Upper lobe of left lung (tissue), 6 donors: ENCODE measurements at regions not wholly inside any gene's neighbourhood (a gene's known extent, or its start where the extent isn't known, plus 50 kb on each side); places are given as distances from the start of the nearest gene placed in this dataset.
A peak's percentile ranks its signal among the peaks of the same experiment; 100 is the strongest.

Experiments
- ATAC-seq, 2 donors: fragments of 200-7000 bp; cut with Tn5 transposase; one replicate each; pipeline ENCODE4 v1.9.1; 2022; ENCODE audit warnings: mild to moderate bottlenecking in 2 of 2, moderate library complexity in 2 of 2; ENCODE audit not compliant: low FRiP score in 2 of 2
- DNase-seq, 2 donors: peaks; one replicate each; pipeline ENCODE4 v3.0.0-alpha.2; 2019 to 2020
- H3K27ac ChIP-seq, 4 donors: fragments of 200-600 bp; sonication (generic); one replicate each; pipeline ENCODE4 v1.5.1; 2016 to 2019
- H3K27me3 ChIP-seq, 4 donors: fragments of 200-600 bp; sonication (generic); one replicate each; pipeline ENCODE4 v1.5.1; 2017 to 2019
- H3K36me3 ChIP-seq, 4 donors: fragments of 200-600 bp; sonication (generic); one replicate each; pipeline ENCODE4 v1.5.1; 2016 to 2019
- H3K4me1 ChIP-seq, 4 donors: fragments of 200-600 bp; sonication (generic); one replicate each; pipeline ENCODE4 v1.5.1; 2018 to 2019
- H3K4me3 ChIP-seq, 4 donors: fragments of 200-600 bp; sonication (generic); one replicate each; pipeline ENCODE4 v1.5.1; 2017 to 2019; ENCODE audit warnings: mild to moderate bottlenecking in 2 of 4, moderate library complexity in 1 of 4
- H3K9me3 ChIP-seq, 4 donors: fragments of 200-600 bp; sonication (generic); one replicate each; pipeline ENCODE4 v1.5.1; 2018 to 2019
- CTCF ChIP-seq, 6 experiments: fragments of 450-650 bp in 4 of 6; fragments of 200-600 bp in 2 of 6; sonication (generic) in 2 of 6; IDR thresholded peaks; one replicate each; pipeline ENCODE4 v1.5.1; 2016 to 2019; ENCODE audit warnings: antibody characterized with exemption in 6 of 6
- EP300 ChIP-seq, 4 donors: sonication (generic); formaldehyde crosslinking; IDR thresholded peaks; one replicate each; pipeline ENCODE4 v1.5.1; 2017; ENCODE audit warnings: antibody characterized with exemption in 4 of 4, control low read depth in 2 of 4
- POLR2A ChIP-seq, 4 donors: fragments of 450-650 bp; IDR thresholded peaks; one replicate each; pipeline ENCODE4 v1.5.1; 2016 to 2017; ENCODE audit warnings: antibody characterized with exemption in 4 of 4, mild to moderate bottlenecking in 2 of 4
- POLR2AphosphoS5 ChIP-seq, 2 donors: sonication (generic); formaldehyde crosslinking; IDR thresholded peaks; one replicate each; pipeline ENCODE4 v1.5.1; 2017; ENCODE audit warnings: antibody characterized with exemption in 2 of 2
- WGBS, 2 donors: methylation state at CpG; one replicate each; pipeline ENCODE4 v1.1.5; 2017 to 2018; 5-methylcytosine and 5-hydroxymethylcytosine counted together
- donor health status: DM: no; HTN: no; CAD: no; lungs with moderate emphysema.
- donor health status: DM: no; HTN: yes; CAD: no; lungs with severe emphysema.

GRCh38 chr14:36429692-36430091, 90.3 kb downstream of the NKX2-1 start:
- H3K27ac ChIP-seq = peak overlapping the region in 2 of 4 donors; percentile 68 to 78
- ATAC-seq = no peak
- WGBS, 2 donors = 86 to 90% methylated on average over 2 of the region's 2 CpGs

GRCh38 chr14:36428350-36428749, 91.7 kb downstream of the NKX2-1 start:
- Histone ChIP-seq H3K4me3 (no peak overlapping the region), H3K9me3 (no peaks in the 10 kb centered on the region), H3K4me1 (no peaks in the 10 kb centered on the region), H3K27ac (no peak overlapping the region), H3K27me3 (no peaks in the 10 kb centered on the region), H3K36me3 (no peaks in the 10 kb centered on the region)
- TF ChIP-seq POLR2AphosphoS5 (IDR thresholded peaks at IDR 0.05) = no peak
- TF ChIP-seq CTCF (IDR thresholded peaks at IDR 0.05) = no peak
- no peak for TF ChIP-seq POLR2A (IDR thresholded peaks at IDR 0.05)
- TF ChIP-seq EP300 (IDR thresholded peaks at IDR 0.05) = no peak
- DNase-seq (no peak), ATAC-seq (no peak)
- 83% methylated on average over 6 of the region's 6 CpGs for WGBS, 2 donors

More at GRCh38 chr14:36429692-36430091, 90.3 kb downstream of the NKX2-1 start:
- Histone ChIP-seq H3K9me3 (no peaks in the 10 kb centered on the region), H3K4me1 (no peaks in the 10 kb centered on the region), H3K27me3 (no peaks in the 10 kb centered on the region), H3K4me3 (no peak overlapping the region), H3K36me3 (no peaks in the 10 kb centered on the region)
- TF ChIP-seq EP300 (IDR thresholded peaks at IDR 0.05) (no peak), POLR2A (IDR thresholded peaks at IDR 0.05) (no peak), POLR2AphosphoS5 (IDR thresholded peaks at IDR 0.05) (no peak), CTCF (IDR thresholded peaks at IDR 0.05) (no peak)
- no peak for DNase-seq

- WGBS, 2 donors = 72 to 85% methylated on average over 1 of the region's 1 CpG
- Histone ChIP-seq H3K27ac (no peak overlapping the region), H3K27me3 (no peaks in the 10 kb centered on the region), H3K4me1 (no peaks in the 10 kb centered on the region), H3K36me3 (no peaks in the 10 kb centered on the region), H3K4me3 (no peak overlapping the region), H3K9me3 (no peaks in the 10 kb centered on the region)
- DNase-seq (no peak), ATAC-seq (no peak)
- TF ChIP-seq POLR2A (IDR thresholded peaks at IDR 0.05) (no peak), EP300 (IDR thresholded peaks at IDR 0.05) (no peak), POLR2AphosphoS5 (IDR thresholded peaks at IDR 0.05) (no peak), CTCF (IDR thresholded peaks at IDR 0.05) (no peak)
Observed at GRCh38 chr14:36426836-36427235, 93.2 kb downstream of the NKX2-1 start.

GRCh38 chr14:36426113-36426512, 93.9 kb downstream of the NKX2-1 start:
- no peak for DNase-seq
- no peak for ATAC-seq
- no peaks in the 10 kb centered on the region for H3K27me3 ChIP-seq
- no peaks in the 10 kb centered on the region for H3K36me3 ChIP-seq
- H3K4me1 ChIP-seq = no peaks in the 10 kb centered on the region
- no peak overlapping the region for H3K4me3 ChIP-seq
- no peak overlapping the region for H3K27ac ChIP-seq
- TF ChIP-seq POLR2A (IDR thresholded peaks at IDR 0.05) (no peak), EP300 (IDR thresholded peaks at IDR 0.05) (no peak)
- H3K9me3 ChIP-seq = no peaks in the 10 kb centered on the region

GRCh38 chr14:36424478-36425102, 95.4 kb downstream of the NKX2-1 start:
- Histone ChIP-seq H3K4me1 (no peaks in the 10 kb centered on the region), H3K27ac (no peak overlapping the region), H3K4me3 (no peak overlapping the region), H3K36me3 (no peaks in the 10 kb centered on the region), H3K27me3 (no peaks in the 10 kb centered on the region), H3K9me3 (no peaks in the 10 kb centered on the region)
- no peak for ATAC-seq
- TF ChIP-seq EP300 (IDR thresholded peaks at IDR 0.05) (no peak), CTCF (IDR thresholded peaks at IDR 0.05) (no peak), POLR2A (IDR thresholded peaks at IDR 0.05) (no peak), POLR2AphosphoS5 (IDR thresholded peaks at IDR 0.05) (no peak)
- no peak for DNase-seq
- WGBS, 2 donors = 59 to 67% methylated on average over 3 of the region's 3 CpGs
